ENCODE measurements at regions not wholly inside any gene's neighbourhood (a gene's known extent, or its start where the extent isn't known, plus 50 kb on each side); places are given as distances from the start of the nearest gene placed in this dataset.

- Histone ChIP-seq H3K4me1 (no peaks in the 10 kb centered on the region), H3K27ac (no peak overlapping the region), H3K9me3 (no peaks in the 10 kb centered on the region), H3K27me3 (ENCODE audit: insufficient read depth in 3 of 3, low read length in 2 of 3) (no peaks in the 10 kb centered on the region), H3K36me3 (ENCODE audit: insufficient read depth in 1 of 2, low read depth in 1 of 2) (no peaks in the 10 kb centered on the region), H3K4me3 (no peak overlapping the region)
- ATAC-seq = no peak
- WGBS, 3 donors = 52 to 55% (median 54%) methylated on average over 1 of the region's 1 CpG
- TF ChIP-seq CTCF (IDR thresholded peaks at IDR 0.05) = no peak
- no peak for DNase-seq
- intact Hi-C loops (cut with DNase I) = no loop called here
These were observed 297.0 kb upstream of the SLC24A2 start for GRCh38 chr9:20085842-20086241.

- DNase-seq = no peak
- no peak for TF ChIP-seq CTCF (IDR thresholded peaks at IDR 0.05)
- Histone ChIP-seq H3K4me3 (no peak overlapping the region), H3K36me3 (ENCODE audit: insufficient read depth in 1 of 2, low read depth in 1 of 2) (no peaks in the 10 kb centered on the region), H3K27ac (no peak overlapping the region), H3K4me1 (no peaks in the 10 kb centered on the region), H3K27me3 (ENCODE audit: insufficient read depth in 3 of 3, low read length in 2 of 3) (no peaks in the 10 kb centered on the region), H3K9me3 (no peaks in the 10 kb centered on the region)
- ATAC-seq = no peak
- WGBS, 3 donors = 18 to 46% (median 40%) methylated on average over 2 of the region's 2 CpGs
- intact Hi-C loops (cut with DNase I) = no loop called here
These were observed 295.3 kb upstream of the SLC24A2 start for GRCh38 chr9:20084125-20084524.

GRCh38 chr9:20083390-20083789, 294.6 kb upstream of the SLC24A2 start:
- 91 to 96% (median 95%) methylated on average over 4 of the region's 4 CpGs for WGBS, 3 donors
- ATAC-seq (no peak), DNase-seq (no peak)
- Histone ChIP-seq H3K27ac (no peak overlapping the region), H3K27me3 (ENCODE audit: insufficient read depth in 3 of 3, low read length in 2 of 3) (no peaks in the 10 kb centered on the region), H3K9me3 (no peaks in the 10 kb centered on the region), H3K4me3 (no peak overlapping the region), H3K36me3 (ENCODE audit: insufficient read depth in 1 of 2, low read depth in 1 of 2) (no peaks in the 10 kb centered on the region), H3K4me1 (no peaks in the 10 kb centered on the region)
- no peak for TF ChIP-seq CTCF (IDR thresholded peaks at IDR 0.05)
- intact Hi-C loops (cut with DNase I) = no loop called here

GRCh38 chr9:20082831-20083230, 294.0 kb upstream of the SLC24A2 start:
- H3K27ac ChIP-seq = no peak overlapping the region
- H3K4me3 ChIP-seq = no peak overlapping the region
- WGBS, 3 donors = 0 to 66% (median 31%) methylated on average over 1 of the region's 1 CpG
- DNase-seq (no peak), ATAC-seq (no peak)
- TF ChIP-seq CTCF (IDR thresholded peaks at IDR 0.05) = no peak
- H3K9me3 ChIP-seq = no peaks in the 10 kb centered on the region
- H3K4me1 ChIP-seq = no peaks in the 10 kb centered on the region
- no peaks in the 10 kb centered on the region for H3K36me3 ChIP-seq (ENCODE audit: insufficient read depth in 1 of 2, low read depth in 1 of 2)
- intact Hi-C loops (cut with DNase I) = no loop called here
- no peaks in the 10 kb centered on the region for H3K27me3 ChIP-seq (ENCODE audit: insufficient read depth in 3 of 3, low read length in 2 of 3)

GRCh38 chr9:20082406-20082805, 293.6 kb upstream of the SLC24A2 start:
- Histone ChIP-seq H3K36me3 (ENCODE audit: insufficient read depth in 1 of 2, low read depth in 1 of 2) (no peaks in the 10 kb centered on the region), H3K27ac (no peak overlapping the region), H3K27me3 (ENCODE audit: insufficient read depth in 3 of 3, low read length in 2 of 3) (no peaks in the 10 kb centered on the region), H3K9me3 (no peaks in the 10 kb centered on the region), H3K4me3 (no peak overlapping the region), H3K4me1 (no peaks in the 10 kb centered on the region)
- no peak for ATAC-seq
- WGBS, 3 donors = 84 to 91% (median 88%) methylated on average over 3 of the region's 3 CpGs
- intact Hi-C loops (cut with DNase I) = no loop called here
- TF ChIP-seq CTCF (IDR thresholded peaks at IDR 0.05) = no peak
- DNase-seq = no peak

All from psoas muscle (tissue), 7 donors.